ENCODE measurements at regions not wholly inside any gene's neighbourhood (a gene's known extent, or its start where the extent isn't known, plus 50 kb on each side); places are given as distances from the start of the nearest gene placed in this dataset.

GRCh38 chr3:168884353-168884903 lies 779.1 kb downstream of the MECOM start:
- no peaks in the 10 kb centered on the region for H3K9me3 Mint-ChIP-seq
- no peaks in the 10 kb centered on the region for H3K36me3 Mint-ChIP-seq (ENCODE audit: low read depth)
- DNase-seq, result peak; percentile 94
- no peaks in the 10 kb centered on the region for H3K27me3 Mint-ChIP-seq (ENCODE audit: insufficient read depth)
- no peak for TF ChIP-seq CTCF (IDR thresholded peaks at IDR 0.05)
- H3K4me1 Mint-ChIP-seq (ENCODE audit: low read depth), result peaks cover 69% of the 10 kb centered on the region
- H3K4me3 Mint-ChIP-seq, result peak overlapping the region; percentile 73
- peak overlapping the region; percentile 98 for H3K27ac Mint-ChIP-seq

- no peak for DNase-seq
- Mint-ChIP-seq H3K4me1 (ENCODE audit: low read depth) (peaks cover 72% of the 10 kb centered on the region), H3K27ac (no peak overlapping the region), H3K36me3 (ENCODE audit: low read depth) (no peaks in the 10 kb centered on the region), H3K4me3 (no peak overlapping the region), H3K27me3 (ENCODE audit: insufficient read depth) (no peaks in the 10 kb centered on the region), H3K9me3 (no peaks in the 10 kb centered on the region)
- TF ChIP-seq CTCF (IDR thresholded peaks at IDR 0.05), result no peak
These were observed 780.4 kb downstream of the MECOM start for GRCh38 chr3:168883145-168883544.

- Mint-ChIP-seq H3K4me1 (ENCODE audit: low read depth) (peaks cover 67% of the 10 kb centered on the region), H3K4me3 (no peak overlapping the region; the same call in 1 of the 2 replicates), H3K27me3 (ENCODE audit: insufficient read depth) (no peaks in the 10 kb centered on the region), H3K36me3 (ENCODE audit: low read depth) (no peaks in the 10 kb centered on the region), H3K27ac (peak overlapping the region; percentile 60), H3K9me3 (no peaks in the 10 kb centered on the region)
- DNase-seq, result peak; percentile 23
- no peak for TF ChIP-seq CTCF (IDR thresholded peaks at IDR 0.05)
These were observed 781.7 kb downstream of the MECOM start for GRCh38 chr3:168881804-168882203.

GRCh38 chr3:168878655-168879054 lies 782.9 kb upstream of the GOLIM4 start:
- Mint-ChIP-seq H3K36me3 (ENCODE audit: low read depth) (no peaks in the 10 kb centered on the region), H3K9me3 (no peaks in the 10 kb centered on the region), H3K4me1 (ENCODE audit: low read depth) (peaks cover 48% of the 10 kb centered on the region), H3K27me3 (ENCODE audit: insufficient read depth) (no peaks in the 10 kb centered on the region), H3K27ac (peak overlapping the region; percentile 15; the same call in 1 of the 2 replicates), H3K4me3 (no peak overlapping the region; the same call in 1 of the 2 replicates)
- no peak for TF ChIP-seq CTCF (IDR thresholded peaks at IDR 0.05)
- peak; percentile 41 for DNase-seq

- DNase-seq, result no peak
- Mint-ChIP-seq H3K4me3 (no peak overlapping the region), H3K4me1 (ENCODE audit: low read depth) (peaks cover 43% of the 10 kb centered on the region), H3K9me3 (no peaks in the 10 kb centered on the region), H3K27me3 (ENCODE audit: insufficient read depth) (no peaks in the 10 kb centered on the region), H3K36me3 (ENCODE audit: low read depth) (no peaks in the 10 kb centered on the region), H3K27ac (no peak overlapping the region)
- no peak for TF ChIP-seq CTCF (IDR thresholded peaks at IDR 0.05)
These were observed 782.2 kb upstream of the GOLIM4 start for GRCh38 chr3:168877899-168878298.
